HG02943 (cell line): ENCODE measurements at regions not wholly inside any gene's neighbourhood (a gene's known extent, or its start where the extent isn't known, plus 50 kb on each side); places are given as distances from the start of the nearest gene placed in this dataset.

Source experiments
- ATAC-seq: cut with Tn5 transposase; IDR thresholded peaks from one replicate; pipeline ENCODE4 v1.9.1; 2021; ENCODE audit warnings: mild to moderate bottlenecking, low read depth, moderate library complexity; ENCODE audit not compliant: unreplicated experiment

GRCh38 chr21:36532769-36533467, 53.0 kb upstream of the CLDN14 start:
- ATAC-seq = no peak

DNA sequence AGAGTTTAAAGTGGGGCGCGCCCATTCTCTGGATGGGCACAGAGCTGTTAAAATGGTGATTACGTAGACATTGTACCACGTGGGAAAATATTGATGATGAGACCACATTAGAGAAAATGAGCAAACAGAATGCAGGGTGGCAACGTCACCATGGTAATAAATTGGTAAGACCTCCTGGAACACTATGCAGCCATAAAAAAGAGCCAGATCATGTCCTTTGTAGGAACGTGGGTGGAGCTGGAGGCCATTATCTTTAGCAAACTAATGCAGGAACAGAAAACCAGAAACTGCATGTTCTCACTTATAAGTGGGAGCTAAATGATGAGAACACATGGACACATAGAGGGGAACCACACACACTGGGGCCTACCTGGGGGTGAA, 53.5 kb upstream of the CLDN14 start:
- ATAC-seq = no peak

DNA sequence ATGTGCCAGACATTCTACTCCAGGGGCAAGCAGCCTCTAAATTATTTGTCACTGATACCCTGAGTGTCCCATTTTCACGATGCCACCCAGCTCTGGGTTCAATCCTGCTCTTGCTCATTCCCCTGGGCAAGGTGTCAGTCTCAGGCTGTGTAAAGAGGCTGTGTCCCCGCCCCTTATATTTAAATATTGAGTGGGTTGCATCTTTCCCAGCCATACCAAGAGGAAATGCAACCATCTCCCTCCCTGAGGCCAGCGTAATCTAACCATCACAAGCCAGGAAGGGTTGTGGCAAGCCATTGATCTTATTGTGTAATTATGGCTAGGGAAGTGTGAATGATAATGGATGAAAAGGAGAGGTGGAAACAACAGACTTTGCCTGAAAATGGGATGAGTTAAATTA, 54.7 kb upstream of the CLDN14 start:
- no peak for ATAC-seq

DNA sequence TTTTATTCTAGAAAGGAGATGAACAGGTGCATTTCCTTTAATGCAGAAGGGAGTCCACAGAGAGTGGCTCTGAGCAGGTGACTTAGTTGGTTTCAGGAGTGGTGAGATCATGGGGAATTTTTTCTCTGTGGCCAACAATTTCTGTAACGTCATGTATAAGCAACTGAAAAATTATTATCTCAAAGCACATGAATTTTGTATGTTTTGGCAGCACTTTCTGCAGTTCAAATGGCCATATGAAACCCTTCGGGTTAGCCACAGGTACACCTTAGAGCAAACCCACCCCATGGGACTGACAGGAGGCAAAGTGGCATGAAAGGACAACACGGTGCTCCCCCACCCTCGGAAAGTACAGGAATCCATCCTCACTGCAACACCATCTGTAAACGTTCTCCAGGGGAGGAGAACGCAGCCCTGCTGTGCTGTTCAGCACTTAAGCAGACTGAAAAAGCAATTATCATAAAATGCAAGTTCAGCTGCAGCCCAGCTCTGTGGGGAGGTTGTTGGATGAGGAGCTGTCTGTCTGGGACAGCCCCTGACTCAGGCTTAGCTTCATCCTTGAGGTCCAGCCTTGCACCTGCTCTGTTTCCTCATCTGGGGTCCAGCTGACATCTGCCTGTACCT, 55.8 kb upstream of the CLDN14 start:
- ATAC-seq = peak; percentile 76

GRCh38 chr21:36538761-36539160, 58.8 kb upstream of the CLDN14 start:
- ATAC-seq = no peak

GRCh38 chr21:36539434-36540150, 59.7 kb upstream of the CLDN14 start:
- ATAC-seq = no peak

DNA sequence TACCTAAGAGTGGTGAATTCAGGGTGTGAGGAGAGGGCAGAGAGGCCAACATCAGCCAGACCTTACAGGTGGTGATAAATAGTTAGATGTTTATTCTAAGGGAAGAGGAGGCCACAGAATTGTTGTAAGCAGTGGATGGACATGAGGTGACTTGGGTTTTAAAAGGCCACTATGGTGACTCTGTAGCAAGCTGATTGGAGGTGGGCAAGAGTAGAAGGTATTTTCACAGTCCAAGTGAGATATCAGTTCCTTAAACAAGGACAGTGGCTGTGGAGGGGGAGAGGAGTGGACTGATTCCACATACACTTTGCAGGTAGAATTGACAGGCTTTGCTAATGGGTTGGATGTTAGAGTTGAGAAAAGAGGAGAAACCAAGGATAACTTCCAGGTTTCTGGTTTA, 60.8 kb upstream of the CLDN14 start:
- ATAC-seq = no peak

- ATAC-seq = no peak
Measured at GRCh38 chr21:36541721-36542139, 61.8 kb upstream of the CLDN14 start.

DNA sequence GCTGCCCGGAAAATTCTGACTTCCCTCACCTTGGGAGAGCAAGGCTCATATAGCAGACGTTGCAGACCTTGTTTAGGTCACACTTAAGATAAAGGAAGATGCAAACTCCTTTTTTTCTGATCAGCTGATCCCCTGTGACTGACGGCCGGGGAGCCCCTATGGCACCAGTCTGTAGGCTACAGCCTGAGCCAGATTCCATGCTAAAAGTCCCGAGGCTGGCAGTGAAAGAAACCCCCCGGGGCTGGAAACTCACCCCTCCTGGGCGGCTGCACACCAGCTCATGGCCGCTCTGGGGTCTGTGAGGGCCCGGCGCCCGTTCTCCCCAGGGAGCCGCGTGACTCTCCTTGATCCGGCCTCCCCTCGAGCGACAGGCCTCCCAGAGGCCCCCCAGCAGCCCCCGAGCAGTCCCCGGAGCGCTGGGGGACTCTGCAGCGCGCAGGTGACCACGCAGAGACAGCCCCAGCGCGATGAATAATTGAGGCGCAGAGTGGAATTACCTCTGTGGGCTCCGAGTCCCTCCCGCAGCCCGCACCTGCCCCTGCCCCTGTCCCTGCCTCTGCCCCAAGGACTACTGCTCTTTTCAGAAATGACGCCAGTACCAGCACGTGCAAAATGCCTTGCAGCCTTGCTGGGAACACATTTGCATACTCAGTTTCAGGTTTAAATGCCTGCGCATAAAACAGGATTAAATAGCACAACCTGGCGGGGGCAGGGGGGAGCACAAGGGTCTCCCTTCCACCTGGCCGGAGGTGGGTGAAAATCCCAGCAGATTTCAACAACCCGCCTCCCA, 62.6 kb upstream of the CLDN14 start:
- ATAC-seq = peak; percentile 60

- no peak for ATAC-seq
Measured at GRCh38 chr21:36543924-36544323, 64.0 kb upstream of the CLDN14 start.

DNA sequence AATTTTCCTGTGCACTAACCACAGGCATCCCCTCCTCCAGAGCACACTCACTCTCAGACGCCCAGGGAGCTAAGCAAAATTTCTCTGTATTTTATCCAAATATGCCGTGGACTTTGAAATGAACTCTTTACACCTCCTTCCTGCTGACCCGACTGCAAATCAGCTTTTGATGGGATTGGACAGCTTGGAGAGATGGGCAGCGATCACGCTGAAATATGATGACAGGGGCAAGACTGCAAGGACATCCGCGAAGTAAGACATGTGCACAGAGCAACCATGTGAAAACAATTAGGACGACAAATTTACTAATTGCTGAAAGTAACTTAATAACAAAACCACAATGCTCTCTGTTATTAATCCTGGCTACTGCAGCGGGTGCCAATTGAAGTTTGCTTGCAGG, 64.6 kb upstream of the CLDN14 start:
- ATAC-seq = no peak

- no peak for ATAC-seq
Measured at GRCh38 chr21:36545776-36546511, 66.0 kb upstream of the CLDN14 start.

GRCh38 chr21:36547464-36547863, 67.5 kb upstream of the CLDN14 start:
- ATAC-seq = no peak

GRCh38 chr21:36548866-36549265, 68.9 kb upstream of the CLDN14 start:
- ATAC-seq = no peak

DNA sequence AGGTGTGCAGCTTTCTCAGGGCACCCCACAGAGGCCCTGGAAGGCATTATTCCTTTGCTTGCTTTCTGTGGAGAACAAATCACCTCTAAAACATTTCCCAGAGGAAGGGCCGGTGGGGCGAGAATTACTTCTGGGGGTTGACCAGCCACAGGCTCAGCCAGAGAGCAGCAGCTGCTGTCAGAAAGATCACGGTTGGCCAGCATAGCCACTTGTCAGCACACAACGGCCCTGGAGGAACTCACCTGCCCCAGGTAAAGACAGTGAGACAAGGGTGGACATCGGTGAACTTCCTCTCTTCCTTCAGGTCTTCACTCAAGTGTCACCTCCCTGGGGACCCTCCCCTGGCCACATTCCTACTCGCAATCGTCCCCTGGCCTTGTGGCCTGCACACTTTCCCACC, 69.5 kb upstream of the CLDN14 start:
- no peak for ATAC-seq

DNA sequence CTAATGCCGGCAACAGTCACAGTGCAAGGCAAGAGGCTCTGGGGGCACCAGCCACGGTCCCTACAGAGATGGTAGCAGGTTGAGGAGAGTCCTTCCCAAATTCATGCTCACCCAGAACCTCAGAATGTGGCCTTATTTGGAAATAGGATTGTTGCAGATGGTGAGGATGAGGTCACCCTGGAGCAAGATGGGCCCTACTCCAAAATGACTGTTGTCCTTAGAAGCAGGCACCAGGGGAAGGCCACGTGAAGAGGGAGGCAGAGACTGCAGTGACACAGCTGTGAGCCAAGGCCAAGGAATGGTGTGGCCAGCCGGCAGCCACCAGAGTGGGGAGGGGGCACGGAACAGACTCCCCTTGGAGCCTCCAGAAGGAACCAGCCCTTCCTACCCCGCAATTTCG, 70.8 kb upstream of the CLDN14 start:
- ATAC-seq = no peak

DNA sequence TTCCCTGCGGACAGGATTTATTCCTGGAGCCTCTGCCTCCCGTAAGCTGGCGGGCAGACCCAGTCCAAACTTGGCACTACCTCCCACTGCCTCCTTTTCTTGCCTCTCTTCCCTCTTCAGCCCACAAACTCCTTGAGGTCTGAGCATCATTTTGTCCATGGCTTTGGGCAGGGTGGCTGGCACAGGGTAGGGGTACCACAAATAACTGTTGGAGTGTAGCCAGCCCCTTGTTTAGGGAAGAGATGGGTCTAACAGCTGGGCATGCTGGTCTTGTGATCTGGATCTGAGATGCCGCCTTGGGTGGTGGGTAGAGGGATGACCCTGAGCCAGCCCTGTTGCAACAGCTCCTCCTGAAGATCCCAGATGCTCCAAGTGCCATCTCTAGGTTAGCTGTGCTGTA, 71.4 kb upstream of the CLDN14 start:
- no peak for ATAC-seq

GRCh38 chr21:36551731-36552433, 72.0 kb upstream of the CLDN14 start:
- no peak for ATAC-seq

- ATAC-seq = no peak
Measured at GRCh38 chr21:36552434-36552785, 72.5 kb upstream of the CLDN14 start.

GRCh38 chr21:36553406-36553805, 73.5 kb upstream of the CLDN14 start:
- no peak for ATAC-seq
